Body of pancreas (tissue), 4 donors: ENCODE measurements at regions not wholly inside any gene's neighbourhood (a gene's known extent, or its start where the extent isn't known, plus 50 kb on each side); places are given as distances from the start of the nearest gene placed in this dataset.

ENCODE experiments used
- ATAC-seq: fragments of 150-250 bp; one replicate; pipeline ENCODE4 v1.9.1; 2016
- DNase-seq, 4 donors: peaks; one replicate each; pipeline ENCODE4 v3.0.0-alpha.2; 2019
- H3K27ac ChIP-seq, 4 donors: fragments of 200-600 bp; sonication (generic); 1 replicate in 3 of 4; 2 replicates in 1 of 4; pipeline versions ENCODE4 v1.5.1 to v1.6.1; 2016 to 2019; ENCODE audit warnings: mild to moderate bottlenecking in 1 of 4, mixed read lengths in 1 of 4, moderate library complexity in 1 of 4
- H3K27me3 ChIP-seq, 2 donors: fragments of 200-600 bp; sonication (generic); one replicate each; pipeline ENCODE4 v1.6.0; 2016; ENCODE audit warnings: mild to moderate bottlenecking in 1 of 2
- H3K36me3 ChIP-seq, 2 donors: fragments of 200-600 bp; sonication (generic); replicated peaks in 1 of 2; 2 replicates each; pipeline ENCODE4 v1.5.1; 2016; ENCODE audit warnings: low read depth in 2 of 2; ENCODE audit not compliant: insufficient read depth in 1 of 2
- H3K4me1 ChIP-seq: fragments of 200-600 bp; sonication (generic); one replicate; pipeline ENCODE4 v1.6.0; 2016
- H3K4me3 ChIP-seq, 2 donors: fragments of 200-600 bp; sonication (generic); 1 replicate in 1 of 2; 2 replicates in 1 of 2; pipeline ENCODE4 v1.5.1; 2016 to 2019
- H3K9me3 ChIP-seq, 3 donors: fragments of 200-600 bp; sonication (generic); 1 replicate in 2 of 3; 2 replicates in 1 of 3; pipeline ENCODE4 v1.5.1; 2016
- CTCF ChIP-seq, 7 experiments: fragments of 450-650 bp in 4 of 7; fragments of 200-600 bp in 3 of 7; sonication (generic) in 3 of 7; IDR thresholded peaks; one replicate each; pipeline ENCODE4 v1.5.1; 2016 to 2019; ENCODE audit warnings: antibody characterized with exemption in 7 of 7
- POLR2A ChIP-seq, 3 donors: fragments of 450-650 bp; IDR thresholded peaks; one replicate each; pipeline ENCODE4 v1.6.1; 2016; ENCODE audit warnings: antibody characterized with exemption in 3 of 3, mild to moderate bottlenecking in 2 of 3
- WGBS, 2 donors: methylation state at CpG; one replicate each; pipeline ENCODE4 v1.1.5; 2017; 5-methylcytosine and 5-hydroxymethylcytosine counted together
- intact Hi-C: fragments of 100-400 bp; cut with DNase I; formaldehyde crosslinking; loops from one replicate; pipeline ENCODE4 v1.15.1; 2023

- no peak for DNase-seq
- Histone ChIP-seq H3K9me3 (no peaks in the 10 kb centered on the region), H3K27me3 (no peaks in the 10 kb centered on the region), H3K4me1 (no peaks in the 10 kb centered on the region), H3K27ac (no peak overlapping the region), H3K4me3 (no peak overlapping the region), H3K36me3 (no peaks in the 10 kb centered on the region)
- WGBS, 2 donors: 60 to 70% methylated on average over 1 of the region's 1 CpG
- no peak for TF ChIP-seq POLR2A (IDR thresholded peaks at IDR 0.05)
- no peak for TF ChIP-seq CTCF (IDR thresholded peaks at IDR 0.05)
- intact Hi-C loops: no loop called here
- ATAC-seq: no peak
Measured at GRCh38 chr4:124318292-124318691, 394.2 kb downstream of the ANKRD50 start.

- no peaks in the 10 kb centered on the region for H3K4me1 ChIP-seq
- H3K9me3 ChIP-seq: no peaks in the 10 kb centered on the region
- TF ChIP-seq CTCF (IDR thresholded peaks at IDR 0.05) (no peak), POLR2A (IDR thresholded peaks at IDR 0.05) (no peak)
- H3K36me3 ChIP-seq: no peaks in the 10 kb centered on the region
- intact Hi-C loops: loop anchor here (10.0 kb wide), 1 partner anchor 423 kb away; no protein-coding TSS in a partner anchor
- no peak overlapping the region for H3K27ac ChIP-seq
- ATAC-seq: no peak
- 50 to 66% methylated on average over 3 of the region's 3 CpGs for WGBS, 2 donors
- H3K4me3 ChIP-seq: no peak overlapping the region
- H3K27me3 ChIP-seq: no peaks in the 10 kb centered on the region
- DNase-seq: no peak
Measured at GRCh38 chr4:124321364-124321763, 391.2 kb downstream of the ANKRD50 start.

GRCh38 chr4:124322234-124323065 lies 390.1 kb downstream of the ANKRD50 start:
- Histone ChIP-seq H3K36me3 (no peaks in the 10 kb centered on the region), H3K4me1 (no peaks in the 10 kb centered on the region), H3K4me3 (no peak overlapping the region), H3K27ac (no peak overlapping the region), H3K9me3 (no peaks in the 10 kb centered on the region), H3K27me3 (no peaks in the 10 kb centered on the region)
- DNase-seq: no peak
- no peak for TF ChIP-seq POLR2A (IDR thresholded peaks at IDR 0.05)
- TF ChIP-seq CTCF (IDR thresholded peaks at IDR 0.05): peak in 6 of 7 experiments; percentile 24 to 55 (median 50)
- intact Hi-C loops: loop anchor here (10.0 kb wide), 1 partner anchor 422 kb away; no protein-coding TSS in a partner anchor
- peak; percentile 58 for ATAC-seq
- WGBS, 2 donors: 35 to 39% methylated on average over 8 of the region's 8 CpGs

- H3K9me3 ChIP-seq: no peaks in the 10 kb centered on the region
- no peak for TF ChIP-seq CTCF (IDR thresholded peaks at IDR 0.05)
- no peak for TF ChIP-seq POLR2A (IDR thresholded peaks at IDR 0.05)
- no peaks in the 10 kb centered on the region for H3K27me3 ChIP-seq
- H3K4me1 ChIP-seq: no peaks in the 10 kb centered on the region
- DNase-seq: no peak
- no peak overlapping the region for H3K4me3 ChIP-seq
- ATAC-seq: no peak
- H3K36me3 ChIP-seq: no peaks in the 10 kb centered on the region
- intact Hi-C loops: loop anchor here (10.0 kb wide), 1 partner anchor 419 kb away; no protein-coding TSS in a partner anchor
- H3K27ac ChIP-seq: no peak overlapping the region
Measured at GRCh38 chr4:124325690-124326089, 386.8 kb downstream of the ANKRD50 start.

- no peaks in the 10 kb centered on the region for H3K9me3 ChIP-seq
- intact Hi-C loops: loop anchor here (10.0 kb wide), 1 partner anchor 416 kb away; no protein-coding TSS in a partner anchor
- no peak for DNase-seq
- H3K36me3 ChIP-seq: no peaks in the 10 kb centered on the region
- H3K4me1 ChIP-seq: no peaks in the 10 kb centered on the region
- no peak overlapping the region for H3K4me3 ChIP-seq
- no peak overlapping the region for H3K27ac ChIP-seq
- TF ChIP-seq POLR2A (IDR thresholded peaks at IDR 0.05) (no peak), CTCF (IDR thresholded peaks at IDR 0.05) (no peak)
- no peaks in the 10 kb centered on the region for H3K27me3 ChIP-seq
- no peak for ATAC-seq
Measured at GRCh38 chr4:124329134-124329533, 383.4 kb downstream of the ANKRD50 start.
